GM21576 (cell line): ENCODE measurements at regions not wholly inside any gene's neighbourhood (a gene's known extent, or its start where the extent isn't known, plus 50 kb on each side); places are given as distances from the start of the nearest gene placed in this dataset.
"Not testable (repeated sequence)": the region's sequence is repeated elsewhere in the genome, so short reads cannot be mapped to it uniquely, and the experiment has no call there.

Source experiments
- ATAC-seq: cut with Tn5 transposase; IDR thresholded peaks from one replicate; pipeline ENCODE4 v1.9.1; 2021; ENCODE audit warnings: mild to moderate bottlenecking, moderate library complexity; ENCODE audit not compliant: unreplicated experiment

DNA sequence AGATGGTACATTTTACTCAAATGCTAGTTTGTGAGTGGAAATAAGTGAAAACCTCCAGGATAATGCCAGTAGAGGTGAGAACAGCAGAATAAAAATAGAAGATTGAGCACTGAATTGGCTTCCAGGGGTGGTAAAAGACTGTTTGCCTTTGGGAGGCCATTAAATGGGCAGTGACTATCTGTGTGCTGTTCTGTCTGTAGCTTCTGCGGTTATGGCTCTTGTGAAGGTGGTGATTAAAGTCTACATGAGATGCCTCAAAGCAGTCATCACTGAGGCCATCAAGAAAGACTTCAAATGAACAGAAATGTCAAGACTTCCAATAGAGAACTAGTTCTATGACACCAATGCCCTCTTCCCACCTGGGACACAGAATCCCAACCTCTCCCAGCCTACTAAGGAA, 108.8 kb downstream of the EFHB start:
- ATAC-seq: no peak

DNA sequence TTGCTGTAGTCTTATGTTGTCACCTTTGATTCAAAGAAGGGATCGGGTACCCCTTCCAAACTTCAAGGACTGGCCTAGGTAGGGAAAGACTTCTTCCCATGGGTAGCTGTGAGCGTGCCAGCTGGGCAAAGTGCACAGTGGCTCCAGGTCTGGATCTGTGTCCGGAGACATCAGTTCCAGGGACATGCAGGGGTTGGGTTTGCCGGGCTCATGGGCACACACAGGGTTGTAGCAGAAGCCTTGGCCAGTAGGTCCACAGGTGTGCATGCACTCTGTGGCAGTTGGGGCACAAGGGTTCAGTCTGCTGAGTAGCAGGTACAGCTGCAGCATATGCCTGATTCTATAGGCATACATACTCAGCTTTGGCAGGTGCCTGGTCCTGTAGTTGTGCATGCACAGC, 111.2 kb downstream of the EFHB start:
- ATAC-seq: no peak

DNA sequence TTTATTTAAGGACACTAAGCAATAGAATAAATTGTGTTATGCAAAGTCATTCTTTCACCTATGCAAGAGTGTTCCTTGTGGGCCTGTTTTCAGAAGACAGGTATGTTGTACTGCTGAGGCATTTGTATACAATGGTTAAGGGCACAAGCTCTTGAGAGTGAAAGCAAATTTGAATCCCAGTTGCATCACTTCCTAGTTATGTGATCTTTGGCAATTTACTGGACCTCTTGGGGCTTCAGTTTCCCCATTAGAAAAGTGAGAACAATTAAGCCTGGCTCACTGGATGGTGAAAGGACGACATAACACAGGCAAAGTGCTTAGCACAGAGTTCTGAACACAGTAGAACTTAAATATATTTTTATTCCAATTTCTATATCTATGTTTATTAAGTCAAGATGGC, 117.4 kb downstream of the EFHB start:
- no peak for ATAC-seq

DNA sequence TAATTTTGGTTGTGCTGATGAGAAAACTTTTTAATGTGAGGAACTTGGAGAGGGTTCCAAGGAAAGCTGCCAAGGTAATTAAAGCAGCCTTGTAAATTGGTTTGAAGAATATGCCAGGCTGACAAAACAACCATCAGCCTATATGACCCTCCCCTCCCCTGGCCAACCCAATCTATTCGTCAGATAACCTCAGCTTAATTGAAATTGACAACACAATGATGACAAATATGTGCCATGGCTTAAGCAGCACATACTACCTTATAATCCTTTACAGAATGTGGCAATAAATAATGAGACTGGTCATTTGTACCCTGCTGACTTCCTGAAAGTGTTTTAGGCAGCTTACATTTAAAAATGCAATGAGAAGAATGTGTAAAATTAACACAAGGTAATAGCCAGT, 118.2 kb downstream of the EFHB start:
- ATAC-seq: no peak

DNA sequence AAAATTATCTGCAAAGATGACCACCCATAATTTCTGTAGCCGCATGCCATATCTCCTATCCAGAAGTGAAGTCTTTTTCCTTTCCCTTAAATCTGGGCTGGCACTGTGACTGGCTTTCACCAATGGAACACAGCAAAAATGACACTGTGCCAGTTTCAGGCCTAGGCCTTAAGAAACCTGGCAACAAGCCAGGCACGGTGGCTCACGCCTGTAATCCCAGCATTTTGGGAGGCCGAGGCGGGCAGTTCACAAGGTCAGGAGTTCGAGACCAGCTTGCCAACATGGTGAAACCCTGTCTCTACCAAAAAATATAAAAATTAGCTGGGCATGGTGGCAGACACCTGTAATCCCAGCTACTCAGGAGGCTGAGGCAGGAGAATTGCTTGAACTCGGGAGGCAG, 120.3 kb downstream of the EFHB start:
- ATAC-seq: not testable (repeated sequence)

DNA sequence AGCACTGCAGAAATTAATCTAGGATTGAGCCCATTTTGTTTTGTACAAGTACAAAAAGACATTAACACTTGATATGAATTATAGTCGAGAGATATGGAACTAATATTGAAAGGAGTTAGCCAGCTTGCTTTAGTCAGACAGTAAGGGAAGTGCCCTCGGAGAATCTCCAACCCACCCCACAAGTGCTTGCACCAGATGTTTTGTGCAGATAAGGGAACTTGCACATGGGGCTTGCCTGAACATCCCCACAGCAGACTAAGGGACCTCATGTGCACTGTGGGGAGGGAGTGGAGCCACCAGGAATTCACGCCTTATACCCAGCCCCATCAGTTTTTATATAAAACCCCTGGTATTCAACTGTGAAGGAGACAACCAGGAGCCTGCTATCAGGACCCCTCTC, 122.3 kb downstream of the EFHB start:
- ATAC-seq: no peak

DNA sequence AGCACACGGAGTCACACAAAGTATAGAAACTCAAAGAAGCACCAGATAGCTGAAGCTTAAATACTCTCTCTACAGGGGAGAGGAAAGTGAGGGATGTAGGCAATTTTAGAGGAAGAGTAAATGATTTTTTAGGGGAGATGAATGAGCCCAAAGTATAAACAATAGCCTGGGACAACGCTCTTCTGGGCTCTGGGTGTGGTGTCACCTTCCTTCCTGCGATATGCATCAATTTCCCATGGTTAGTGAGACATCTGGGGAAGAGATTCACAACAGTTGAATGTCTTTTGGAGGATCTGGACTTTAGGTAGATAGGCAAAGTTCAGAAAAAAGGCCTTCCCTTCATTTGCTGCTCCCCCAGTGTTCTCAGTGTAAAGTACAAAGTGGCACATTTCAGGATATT, 125.2 kb downstream of the EFHB start:
- ATAC-seq: no peak

DNA sequence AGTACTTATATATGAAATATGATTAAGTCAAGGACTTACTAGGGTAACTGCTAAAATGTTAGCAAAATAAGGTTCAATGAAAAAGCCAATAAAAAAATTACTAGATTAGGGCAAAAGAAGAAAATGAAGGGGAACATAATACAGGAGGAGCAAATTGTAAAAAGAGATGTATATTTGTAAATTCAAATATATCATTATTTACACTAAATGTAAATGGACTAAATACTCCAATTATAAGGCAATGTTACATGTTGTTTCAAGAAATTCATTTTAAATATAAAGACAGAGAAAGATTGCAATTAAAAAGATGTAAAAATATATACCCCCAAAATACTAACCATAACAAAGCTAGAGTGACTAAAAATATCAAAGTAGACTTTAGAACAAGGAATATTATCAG, 134.1 kb downstream of the EFHB start:
- no peak for ATAC-seq

DNA sequence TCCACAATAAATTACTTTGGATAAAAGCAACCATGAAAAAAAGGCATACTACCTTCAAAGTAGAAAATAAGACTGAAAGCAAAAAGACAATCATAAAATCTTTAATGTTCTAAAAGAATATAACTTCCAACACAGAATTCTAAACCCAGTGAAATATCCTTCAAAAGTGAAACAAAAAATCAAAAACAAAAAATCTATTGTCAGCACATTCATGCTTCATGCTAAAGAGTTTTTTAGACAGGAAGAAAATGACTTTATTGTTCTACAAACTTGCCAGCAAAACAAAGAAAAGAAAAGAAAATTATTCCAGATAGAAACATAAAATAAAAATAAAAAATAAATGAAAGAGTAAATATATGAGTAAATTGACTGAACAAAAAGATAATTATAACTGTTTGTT, 134.9 kb downstream of the EFHB start:
- no peak for ATAC-seq

DNA sequence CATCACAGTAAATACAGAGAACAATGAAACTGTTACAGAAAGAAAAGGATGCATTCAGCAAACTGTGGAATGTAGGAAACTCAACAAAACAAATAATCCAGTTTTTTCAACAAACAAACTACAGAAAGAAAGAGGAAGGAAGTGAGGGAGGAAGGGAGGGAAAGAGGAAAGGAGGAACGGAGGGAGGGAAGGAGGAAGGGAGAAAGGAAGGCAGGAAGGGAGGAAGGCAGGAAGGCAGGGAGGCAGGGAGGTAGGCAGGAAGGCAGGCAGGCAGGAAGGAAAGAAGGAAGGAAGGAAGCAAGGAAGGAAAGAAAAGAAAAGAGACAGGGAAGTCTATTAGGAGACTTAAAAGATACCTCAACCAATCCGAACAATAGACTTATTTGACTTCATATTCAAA, 135.7 kb downstream of the EFHB start:
- no peak for ATAC-seq

DNA sequence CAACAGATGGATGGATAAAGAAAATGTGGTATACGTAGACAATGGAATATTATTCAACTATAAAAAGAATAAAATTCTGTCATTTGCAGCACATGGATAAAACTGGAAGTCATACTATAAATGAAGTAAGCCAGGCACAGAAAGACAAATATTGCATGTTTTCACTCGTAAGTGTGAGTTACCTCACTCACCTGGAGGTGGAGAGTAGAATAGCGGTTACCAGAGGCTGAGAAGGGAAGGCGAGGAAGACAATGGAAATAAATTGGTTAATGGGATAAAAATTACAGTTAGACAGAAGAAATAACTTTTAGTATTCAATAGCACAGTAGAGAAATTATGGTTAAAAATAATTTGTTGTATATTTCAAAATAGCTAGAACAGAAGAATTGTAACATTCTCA, 141.6 kb downstream of the EFHB start:
- ATAC-seq: no peak

DNA sequence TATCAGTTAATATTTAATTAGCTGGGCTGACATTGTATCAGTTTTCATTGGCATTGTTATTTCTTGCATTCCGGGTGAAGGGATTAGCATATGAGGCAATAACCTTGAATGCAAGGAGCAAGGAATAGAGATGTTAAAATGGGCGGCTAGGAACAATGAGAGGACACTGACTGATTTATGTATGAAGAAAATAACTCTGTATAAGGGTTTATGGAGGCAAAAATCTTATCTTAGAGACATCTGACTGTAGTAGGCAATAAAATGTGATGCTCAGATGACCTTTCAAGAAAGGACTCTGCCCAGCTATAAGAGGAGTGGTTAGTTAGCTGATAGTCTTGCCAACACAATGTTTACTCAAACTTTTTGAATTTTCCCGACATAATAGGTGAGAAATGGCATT, 158.3 kb downstream of the EFHB start:
- no peak for ATAC-seq

DNA sequence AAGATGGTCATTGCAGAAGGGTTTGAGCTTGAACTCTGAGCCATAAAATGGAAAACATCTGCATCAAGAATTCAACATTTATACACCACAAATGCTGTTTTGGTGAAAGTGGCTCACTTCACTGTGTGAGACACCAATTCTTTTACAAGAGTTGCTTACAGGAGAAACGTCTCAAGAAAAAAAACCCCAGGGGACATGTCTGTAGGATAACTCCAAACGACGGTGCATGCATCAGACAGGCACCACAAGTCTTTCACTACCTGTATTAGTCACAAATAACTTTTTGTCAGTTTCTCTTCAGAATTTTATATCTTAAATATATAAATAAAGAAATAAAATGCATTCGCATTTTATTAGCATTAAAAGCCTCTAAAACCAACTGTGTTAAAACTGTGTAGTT, 164.3 kb downstream of the EFHB start:
- no peak for ATAC-seq

DNA sequence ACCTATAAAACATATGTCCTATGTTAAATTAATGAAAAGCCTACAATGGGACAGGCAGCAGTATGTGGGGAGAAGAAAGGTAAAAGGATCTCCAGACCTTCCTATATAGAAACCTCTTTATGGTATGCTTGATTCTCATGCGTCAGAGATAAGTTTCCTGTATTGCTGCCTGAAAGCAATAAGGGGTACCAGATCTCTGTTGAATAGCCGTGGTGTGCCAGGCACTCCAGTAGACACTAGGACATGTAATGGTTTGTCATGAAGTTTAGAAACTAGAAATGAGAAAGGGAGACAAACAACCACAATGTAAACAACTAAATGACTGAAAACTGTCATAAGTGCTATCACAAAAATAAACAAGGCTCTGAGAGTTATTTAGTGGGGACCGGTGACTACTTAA, 168.1 kb downstream of the EFHB start:
- no peak for ATAC-seq

DNA sequence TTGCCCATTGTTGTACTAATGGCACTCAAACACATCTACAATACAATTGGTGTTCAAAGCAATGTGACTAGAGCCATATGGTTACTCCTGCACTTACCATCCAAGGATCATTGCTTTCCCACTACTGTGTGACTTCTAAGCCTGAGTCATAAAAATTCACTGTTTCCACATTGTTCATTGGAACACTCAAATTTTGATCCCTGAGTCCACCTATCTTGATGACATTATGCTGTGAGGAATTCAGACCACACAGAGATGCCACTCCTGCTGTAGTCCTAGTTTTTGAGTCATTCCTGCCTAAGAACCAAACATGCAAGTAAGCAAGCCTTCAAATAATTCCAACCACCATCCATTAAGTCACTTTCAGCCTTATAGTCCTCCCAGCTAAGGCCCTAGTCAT, 176.2 kb downstream of the EFHB start:
- no peak for ATAC-seq

DNA sequence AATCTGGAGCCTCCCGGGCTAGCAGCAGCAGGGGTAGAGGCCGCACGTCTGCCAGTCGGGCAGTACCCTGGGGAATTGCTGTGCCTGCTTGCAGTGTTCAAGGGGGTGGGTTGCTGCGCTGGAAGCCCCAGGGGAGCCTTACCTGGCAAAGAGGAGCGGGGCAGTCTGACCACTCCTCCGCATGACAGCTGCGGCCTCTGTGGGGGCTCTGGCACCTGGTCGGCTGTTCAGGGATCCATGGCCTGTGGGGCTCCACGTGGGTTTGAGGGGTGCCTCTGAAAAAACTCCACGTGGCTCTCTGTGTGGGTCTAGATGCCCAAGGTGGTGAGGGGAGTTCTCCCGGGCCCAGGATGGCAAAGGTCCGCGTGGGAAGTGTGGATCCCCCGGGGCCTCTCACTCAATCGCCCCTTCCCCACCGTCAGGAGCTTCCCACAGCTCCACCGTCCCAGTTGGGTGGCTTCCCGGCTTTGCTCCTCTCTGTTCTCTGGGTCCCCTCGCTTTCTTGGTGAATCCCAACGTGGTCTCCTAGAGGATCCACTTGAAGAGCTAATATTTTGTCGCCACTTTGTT, 184.5 kb downstream of the EFHB start:
- no peak for ATAC-seq

DNA sequence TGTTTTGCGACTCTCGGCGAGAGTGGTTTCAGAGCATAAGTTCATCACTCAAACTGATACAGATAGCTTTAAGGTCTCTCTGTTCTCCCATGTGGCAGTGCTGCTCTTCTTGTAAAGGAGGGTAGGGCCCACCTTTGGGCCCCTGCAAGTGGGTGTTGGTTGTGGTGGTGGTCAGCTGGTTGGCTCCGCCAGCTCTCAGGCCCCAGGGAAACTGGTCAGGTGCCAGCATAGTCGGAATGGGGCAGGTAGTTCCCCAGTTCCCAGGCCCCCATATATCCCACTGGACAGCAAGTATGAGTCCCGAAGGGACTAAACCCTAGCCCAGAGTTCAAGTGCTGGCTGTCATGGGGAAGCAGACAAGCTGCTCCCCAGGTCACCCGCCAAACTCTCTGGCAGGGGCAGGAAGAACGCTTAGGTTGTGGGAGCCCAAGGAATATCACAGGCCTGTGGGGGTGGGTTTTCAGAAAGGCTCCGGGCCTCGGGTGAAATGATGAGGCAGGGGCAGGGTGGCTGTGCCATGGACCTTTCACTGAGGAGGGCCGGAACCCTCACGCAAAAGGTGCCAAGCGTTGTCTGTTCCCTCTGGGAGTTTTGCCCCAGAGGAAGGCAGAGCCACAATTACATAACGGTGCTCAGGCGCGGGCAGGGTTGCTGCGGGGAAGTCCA, 185.1 kb downstream of the EFHB start:
- ATAC-seq: no peak

DNA sequence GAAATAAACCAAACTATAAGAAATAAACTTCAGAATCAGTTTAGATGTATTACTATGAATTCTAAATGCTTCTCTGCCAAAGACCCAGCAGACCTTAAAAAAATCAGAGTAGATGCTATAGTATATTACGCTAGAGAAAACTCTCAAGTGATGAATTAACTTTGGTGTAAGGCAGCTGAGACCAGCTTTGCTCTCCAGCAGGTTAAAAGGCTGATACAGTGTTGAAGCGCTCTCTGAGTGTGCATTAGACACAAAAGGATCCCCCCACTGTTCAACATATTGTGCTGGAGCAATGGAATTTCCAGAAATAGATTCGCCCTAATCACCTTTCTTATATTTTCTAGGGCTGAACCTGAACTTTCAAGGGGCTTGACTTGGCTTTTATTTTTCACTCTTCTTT, 190.0 kb downstream of the EFHB start:
- ATAC-seq: no peak

DNA sequence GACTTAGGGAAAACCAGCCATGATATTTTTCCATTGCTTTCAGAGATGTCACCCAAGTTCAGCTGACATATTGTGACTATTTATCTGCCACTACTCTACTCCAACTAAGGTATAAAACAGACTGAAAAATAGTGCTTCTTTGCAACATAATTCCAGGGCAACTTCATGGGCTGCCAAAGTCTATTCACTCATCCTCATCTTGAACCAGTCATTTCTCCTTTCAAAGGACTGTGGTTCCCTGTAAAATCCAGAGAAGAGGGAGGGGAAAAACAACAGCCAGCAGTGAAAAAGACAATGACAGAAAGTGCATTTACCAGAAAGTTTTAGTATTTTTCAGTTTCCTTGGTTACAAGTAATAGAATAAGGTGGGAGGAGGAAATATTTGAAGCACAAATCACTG, 191.1 kb downstream of the EFHB start:
- ATAC-seq: no peak

DNA sequence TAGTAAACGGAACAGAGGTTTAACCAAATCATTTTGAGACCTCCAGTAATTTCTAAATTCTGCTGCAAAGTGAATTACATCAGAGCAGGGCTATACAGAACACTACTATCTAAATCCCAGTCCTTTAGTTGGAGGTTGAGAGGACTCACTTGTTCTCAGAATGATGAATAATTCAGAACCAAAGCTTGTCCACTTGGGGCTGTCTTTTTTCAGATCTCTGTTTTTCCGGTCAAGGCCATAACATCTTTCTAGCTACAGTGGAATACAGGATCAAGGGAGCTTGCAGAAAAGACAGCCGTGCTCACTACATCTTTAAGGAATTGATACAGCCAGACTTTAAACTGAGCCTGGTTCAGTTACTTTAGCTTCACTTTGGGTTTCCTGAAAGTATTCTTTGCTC, 194.5 kb downstream of the EFHB start:
- ATAC-seq: no peak

DNA sequence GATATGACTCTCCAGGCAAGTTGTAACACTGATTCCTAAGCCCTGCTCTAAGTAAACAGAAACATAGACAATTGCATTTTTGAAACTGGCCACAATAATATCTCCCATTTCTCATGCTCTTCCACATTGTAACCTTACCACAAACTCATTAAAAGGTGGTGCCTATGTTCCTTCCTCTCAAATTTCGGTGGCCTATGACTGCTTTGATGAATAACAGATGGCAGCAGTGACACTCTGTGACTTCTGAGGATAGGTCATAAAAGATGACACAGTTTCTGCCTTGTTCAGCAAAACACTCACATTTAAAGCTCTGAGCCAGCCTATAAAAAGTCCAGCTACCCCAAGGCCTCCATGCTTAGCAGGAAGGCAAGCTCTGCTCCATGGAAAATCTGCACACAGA, 195.2 kb downstream of the EFHB start:
- ATAC-seq: no peak

DNA sequence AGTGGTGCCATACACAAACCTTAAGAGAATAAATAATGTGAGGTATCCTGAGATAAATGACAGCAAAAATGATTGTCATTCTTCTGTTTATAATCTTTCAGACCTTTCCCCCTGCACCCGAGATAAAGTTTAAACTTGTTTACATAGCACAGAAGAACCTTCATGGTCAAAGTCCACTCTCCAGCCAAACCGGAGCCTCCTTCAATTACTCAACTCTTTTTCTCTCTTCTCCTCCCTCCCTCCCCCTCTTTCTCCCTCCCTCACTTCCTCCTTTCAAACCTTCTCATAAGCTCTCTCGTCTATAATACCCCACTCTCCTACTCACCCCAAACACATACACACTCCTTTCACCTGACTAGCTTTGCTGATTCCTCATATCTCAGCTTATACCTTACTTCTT, 198.9 kb downstream of the EFHB start:
- no peak for ATAC-seq

DNA sequence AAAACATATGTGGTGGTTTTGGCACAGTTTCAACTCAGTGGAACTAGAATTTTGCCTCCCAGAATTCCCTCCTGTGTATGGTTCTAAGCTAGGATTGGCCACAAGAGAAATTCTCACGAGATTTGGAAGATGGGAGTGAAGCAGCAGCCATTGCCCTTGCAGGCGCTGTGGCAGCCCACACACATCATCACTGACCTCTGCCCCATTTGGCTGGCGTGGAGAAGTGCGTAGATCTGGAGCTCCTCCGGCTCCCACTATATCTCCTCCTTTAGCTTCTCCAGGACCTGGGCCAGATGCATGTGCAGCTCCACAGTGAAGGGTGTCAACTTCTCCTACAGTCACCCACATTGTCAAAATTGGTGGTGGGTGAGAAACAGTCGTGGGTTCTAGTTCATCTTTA, 199.6 kb downstream of the EFHB start:
- ATAC-seq: no peak
